Ureter (tissue), 1 donor: ENCODE measurements at regions not wholly inside any gene's neighbourhood (a gene's known extent, or its start where the extent isn't known, plus 50 kb on each side); places are given as distances from the start of the nearest gene placed in this dataset.

Experiments used
- DNase-seq: peaks from one replicate; pipeline ENCODE4 v3.0.0-alpha.2; 2020; ENCODE audit warnings: low spot score
- donor health status: DM: yes; HTN: yes; CAD: no.

GRCh38 chr16:51592001-51592501, 441.0 kb upstream of the SALL1 start:
- no peak for DNase-seq

DNA sequence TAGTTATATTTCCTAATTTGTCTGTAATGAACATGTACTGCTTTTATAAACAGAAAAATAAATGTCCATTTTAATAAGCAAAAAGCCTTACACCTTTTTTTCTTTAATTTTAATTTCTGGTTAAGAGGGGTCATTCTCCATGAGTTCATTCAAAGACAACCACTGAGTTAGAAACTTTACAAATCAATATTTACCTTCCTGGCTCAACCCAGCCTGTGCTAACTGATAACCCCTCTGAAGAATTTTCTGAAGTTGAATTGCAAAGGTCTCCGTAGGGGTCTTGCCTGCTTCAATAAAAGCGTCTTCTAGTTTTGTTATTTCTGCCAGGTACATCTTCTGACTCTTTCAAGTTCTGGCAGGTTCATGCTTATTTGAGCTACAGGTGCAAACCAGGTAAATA, 440.4 kb upstream of the SALL1 start:
- DNase-seq: no peak

- DNase-seq: no peak
Observed at GRCh38 chr16:51579652-51580360, 428.7 kb upstream of the SALL1 start.

DNA sequence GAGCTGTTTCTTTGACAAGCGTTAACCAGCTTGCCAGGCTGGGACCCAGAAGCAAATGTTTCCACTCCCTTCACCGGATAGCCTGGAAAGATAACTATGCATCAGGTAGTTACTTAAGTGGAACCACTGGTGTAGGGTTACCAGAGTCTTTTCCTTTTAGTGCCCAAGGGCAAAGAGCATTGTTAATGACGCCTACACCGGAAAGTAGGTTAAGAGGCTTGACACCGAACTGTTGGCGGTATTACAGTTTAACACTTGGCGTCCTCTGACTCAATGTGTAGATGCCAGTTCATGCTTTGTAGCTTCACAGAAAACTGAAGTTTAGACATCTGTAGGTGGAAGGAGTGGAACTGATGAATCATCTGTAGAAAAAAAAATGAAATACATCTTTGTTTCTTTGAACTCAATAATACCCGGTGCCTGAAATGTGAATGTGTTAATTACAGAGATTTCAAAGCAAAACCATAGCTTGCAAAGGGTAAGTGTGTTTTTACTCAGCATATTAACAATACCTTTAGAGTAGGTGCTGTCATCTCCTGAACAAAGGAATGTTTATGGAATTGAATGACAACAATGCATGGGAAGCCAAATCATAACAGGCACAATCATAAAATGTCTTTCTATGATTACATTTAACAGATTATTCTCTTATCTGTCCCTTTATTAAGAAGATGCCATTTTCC, 426.7 kb upstream of the SALL1 start:
- DNase-seq: no peak

- DNase-seq: no peak
Observed at GRCh38 chr16:51576498-51577195, 425.6 kb upstream of the SALL1 start.

GRCh38 chr16:51573191-51573590, 422.1 kb upstream of the SALL1 start:
- no peak for DNase-seq

DNA sequence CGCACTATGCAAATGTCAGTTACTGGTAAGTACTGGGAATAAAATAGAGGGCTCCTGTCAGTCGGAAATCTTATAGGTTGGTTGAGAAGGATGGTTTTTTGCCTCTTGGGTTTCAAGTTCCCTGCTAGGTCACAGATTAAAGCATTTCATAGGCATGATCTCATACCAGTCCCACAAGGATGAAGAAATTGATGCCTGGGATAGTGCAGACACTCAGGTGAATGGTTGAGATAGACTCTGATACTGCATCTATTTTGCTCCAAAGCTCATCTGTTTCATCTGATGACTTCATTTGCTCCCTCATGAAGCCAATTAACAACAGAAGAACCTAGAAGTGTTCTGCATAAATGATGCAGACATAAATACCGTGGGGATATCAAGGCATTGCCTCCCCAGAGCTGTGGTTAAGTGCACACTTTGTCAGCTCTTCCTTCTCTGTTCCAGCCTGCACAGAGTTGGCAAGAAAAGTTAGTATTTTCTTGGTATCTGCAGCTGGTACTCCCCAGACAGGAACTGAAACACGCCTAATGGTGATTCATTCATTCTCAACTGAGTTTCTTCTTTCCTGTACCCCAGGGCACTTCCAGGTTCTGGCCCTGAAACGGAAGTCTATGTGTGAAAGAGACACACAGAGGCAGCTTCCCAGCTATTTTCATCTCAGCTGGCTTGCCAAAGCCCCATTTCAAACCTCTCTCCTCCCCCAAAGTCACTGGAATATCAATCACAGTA, 418.3 kb upstream of the SALL1 start:
- DNase-seq: no peak

DNA sequence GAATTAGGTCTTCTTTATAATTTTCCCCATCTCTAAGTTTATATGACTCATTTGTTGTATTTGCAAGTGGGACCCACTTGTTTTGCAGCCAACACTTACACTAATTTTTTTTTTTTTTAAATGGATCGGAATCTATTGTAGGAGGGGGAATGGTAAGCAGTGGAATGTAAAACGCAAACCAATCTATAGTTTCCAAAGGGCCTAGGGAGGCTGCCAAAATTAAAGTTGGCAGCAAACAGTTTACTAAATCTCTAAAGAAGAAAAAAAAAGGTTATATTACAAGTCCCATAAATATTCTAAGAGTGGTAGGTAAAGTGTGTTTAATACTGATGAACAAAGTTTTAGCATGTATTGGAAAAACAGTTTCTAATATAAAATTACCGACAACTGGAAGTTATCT, 416.8 kb upstream of the SALL1 start:
- no peak for DNase-seq

- DNase-seq: no peak
Observed at GRCh38 chr16:51565184-51565583, 414.1 kb upstream of the SALL1 start.

DNA sequence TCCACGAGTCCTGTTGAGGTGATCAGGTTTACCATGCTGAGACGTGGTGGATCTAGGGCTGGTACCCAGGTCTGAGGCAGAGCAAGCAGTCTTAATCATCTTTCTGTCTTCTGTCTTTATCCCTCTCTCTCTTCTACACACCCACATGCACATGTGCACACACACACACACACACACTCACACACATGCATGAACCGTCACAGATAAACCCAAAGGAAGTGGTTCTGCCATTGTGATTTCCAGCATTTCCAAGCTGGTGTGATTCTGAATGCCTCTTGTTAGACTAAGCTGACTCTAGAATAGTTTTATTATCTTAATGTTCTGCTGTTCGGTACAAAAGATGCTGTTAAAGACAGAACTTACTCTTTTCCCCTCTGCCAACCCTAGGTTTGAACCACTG, 411.8 kb upstream of the SALL1 start:
- DNase-seq: no peak

DNA sequence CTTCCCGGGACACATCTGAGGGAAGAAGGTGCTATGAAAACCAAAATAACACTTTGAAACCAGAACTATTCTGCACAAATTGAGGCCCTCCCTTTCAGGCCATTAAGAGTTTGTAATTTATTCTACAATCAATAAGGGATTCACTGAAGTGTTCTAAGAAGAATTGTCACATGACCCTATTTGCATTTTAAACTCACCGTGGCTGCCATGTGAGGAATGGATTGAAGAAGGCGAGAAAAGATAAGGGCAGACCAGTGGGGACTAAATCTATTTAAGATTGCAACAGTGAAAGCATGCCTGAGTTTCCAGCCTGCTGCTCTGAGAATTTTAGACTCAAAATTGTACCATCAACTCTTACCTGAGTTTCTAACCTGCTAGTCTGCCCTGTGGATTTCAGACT, 408.8 kb upstream of the SALL1 start:
- DNase-seq: no peak

DNA sequence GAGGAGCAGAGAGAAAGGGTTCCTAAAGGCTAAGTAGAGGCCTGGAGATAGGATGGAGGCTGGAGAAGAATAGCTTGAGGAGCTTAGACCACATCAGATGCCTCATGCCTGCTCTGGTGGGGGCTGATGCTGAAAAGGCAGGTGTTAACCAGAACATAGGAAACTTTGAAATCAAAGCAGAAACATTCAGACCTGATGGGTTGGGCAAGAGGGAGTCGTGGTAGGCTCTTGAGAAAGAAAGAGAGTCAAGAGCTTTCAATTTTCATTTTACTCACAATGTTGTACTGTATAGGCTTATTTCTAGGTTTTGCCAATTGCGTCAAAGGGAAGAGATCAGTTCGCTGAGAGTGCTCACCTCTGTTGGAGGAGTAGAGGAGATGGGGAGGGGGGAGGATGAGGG, 406.6 kb upstream of the SALL1 start:
- no peak for DNase-seq

DNA sequence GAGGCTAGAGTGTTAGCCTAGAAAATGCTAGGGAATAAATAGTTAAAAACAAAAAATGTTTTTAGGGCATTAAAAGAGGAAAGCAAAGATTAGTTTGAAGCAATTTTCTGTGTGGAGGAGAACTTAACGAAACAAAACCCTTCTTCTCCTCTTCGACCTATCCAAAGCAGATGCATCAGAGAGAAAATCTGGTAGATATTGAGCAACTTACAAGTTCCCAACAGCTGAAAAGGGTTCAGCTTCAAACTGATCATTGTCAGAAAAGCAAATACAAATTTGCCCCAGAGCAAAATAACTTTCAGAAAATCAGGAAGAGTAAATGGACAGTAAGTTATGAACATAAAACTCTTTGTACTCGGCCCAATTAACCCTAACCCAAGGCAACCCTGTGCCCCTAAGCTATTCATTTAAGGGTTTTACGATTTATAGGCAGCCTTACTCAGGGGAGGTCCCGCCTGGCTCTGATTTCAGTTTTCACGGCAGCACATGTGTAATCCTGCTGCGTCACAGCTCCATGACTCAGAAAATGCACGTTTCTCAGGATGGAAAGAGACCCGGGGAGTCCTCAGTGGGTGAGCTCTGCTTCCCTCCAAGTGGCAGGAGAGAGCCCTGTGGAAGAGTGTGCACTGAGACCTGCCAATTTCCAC, 405.7 kb upstream of the SALL1 start:
- no peak for DNase-seq

GRCh38 chr16:51553910-51554309, 402.8 kb upstream of the SALL1 start:
- DNase-seq: no peak

- no peak for DNase-seq
Observed at GRCh38 chr16:51553314-51553713, 402.2 kb upstream of the SALL1 start.

- DNase-seq: no peak
Observed at GRCh38 chr16:51550800-51551347, 399.8 kb upstream of the SALL1 start.

DNA sequence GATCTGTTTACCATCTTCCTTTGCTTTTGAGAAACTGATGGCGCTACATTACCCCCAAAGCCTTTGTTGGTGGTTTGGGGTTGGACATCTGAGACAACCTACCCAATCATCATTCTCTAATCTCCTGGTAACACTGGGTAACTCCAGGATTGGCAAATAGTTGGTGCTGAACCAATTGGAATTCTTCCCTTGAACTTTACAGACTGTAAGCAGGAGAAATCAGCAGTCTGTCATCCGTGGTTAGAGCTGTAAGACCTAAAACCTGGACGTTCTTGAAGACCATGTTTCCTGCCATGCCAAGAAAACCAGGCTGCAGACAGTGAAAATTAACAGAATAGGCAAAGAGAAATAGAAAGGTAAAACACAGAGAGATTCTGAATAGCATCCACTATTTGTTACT, 398.8 kb upstream of the SALL1 start:
- DNase-seq: no peak

DNA sequence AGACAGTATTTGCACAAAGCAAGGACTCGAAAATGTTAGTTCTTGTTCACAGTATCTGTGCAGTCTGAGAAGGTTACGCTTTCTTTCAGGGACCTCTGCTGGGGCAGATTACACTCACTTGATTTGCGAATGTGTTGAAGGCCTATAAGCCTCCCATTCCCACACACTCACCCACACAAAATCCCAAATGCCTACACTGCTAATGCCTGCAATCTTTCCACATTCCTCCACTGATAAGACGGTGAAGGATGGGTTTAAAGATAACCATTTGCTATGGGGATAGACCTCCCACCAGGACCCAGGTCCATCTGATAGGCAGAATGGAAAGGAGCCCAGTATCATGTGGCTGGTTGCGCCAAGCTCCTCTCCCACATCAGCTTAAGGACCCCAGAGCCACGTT, 394.9 kb upstream of the SALL1 start:
- DNase-seq: no peak

GRCh38 chr16:51544851-51545467, 393.9 kb upstream of the SALL1 start:
- no peak for DNase-seq

GRCh38 chr16:51543971-51544370, 392.9 kb upstream of the SALL1 start:
- no peak for DNase-seq
